ENCODE measurements at regions not wholly inside any gene's neighbourhood (a gene's known extent, or its start where the extent isn't known, plus 50 kb on each side); places are given as distances from the start of the nearest gene placed in this dataset.

DNA sequence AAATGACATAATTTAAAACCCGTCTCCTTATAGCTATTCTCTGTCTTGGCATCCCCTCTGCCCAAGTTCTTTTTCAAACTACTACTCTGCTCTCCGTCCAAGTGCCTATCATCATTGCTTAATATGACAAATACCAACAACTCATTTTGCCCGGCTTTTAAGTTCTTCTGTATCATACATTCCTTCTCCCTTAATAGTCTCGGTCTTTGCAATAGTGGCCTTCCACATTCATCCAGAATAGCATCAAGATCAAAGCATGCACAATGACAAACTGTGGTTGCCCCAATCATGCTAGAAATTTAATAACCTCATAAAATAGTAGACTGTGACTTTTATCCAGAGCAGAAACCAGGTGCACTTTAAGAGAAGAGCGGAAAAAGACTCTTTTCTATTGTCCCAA lies 198.9 kb downstream of the ETV1 start:
- TF ChIP-seq, protein P1, sequence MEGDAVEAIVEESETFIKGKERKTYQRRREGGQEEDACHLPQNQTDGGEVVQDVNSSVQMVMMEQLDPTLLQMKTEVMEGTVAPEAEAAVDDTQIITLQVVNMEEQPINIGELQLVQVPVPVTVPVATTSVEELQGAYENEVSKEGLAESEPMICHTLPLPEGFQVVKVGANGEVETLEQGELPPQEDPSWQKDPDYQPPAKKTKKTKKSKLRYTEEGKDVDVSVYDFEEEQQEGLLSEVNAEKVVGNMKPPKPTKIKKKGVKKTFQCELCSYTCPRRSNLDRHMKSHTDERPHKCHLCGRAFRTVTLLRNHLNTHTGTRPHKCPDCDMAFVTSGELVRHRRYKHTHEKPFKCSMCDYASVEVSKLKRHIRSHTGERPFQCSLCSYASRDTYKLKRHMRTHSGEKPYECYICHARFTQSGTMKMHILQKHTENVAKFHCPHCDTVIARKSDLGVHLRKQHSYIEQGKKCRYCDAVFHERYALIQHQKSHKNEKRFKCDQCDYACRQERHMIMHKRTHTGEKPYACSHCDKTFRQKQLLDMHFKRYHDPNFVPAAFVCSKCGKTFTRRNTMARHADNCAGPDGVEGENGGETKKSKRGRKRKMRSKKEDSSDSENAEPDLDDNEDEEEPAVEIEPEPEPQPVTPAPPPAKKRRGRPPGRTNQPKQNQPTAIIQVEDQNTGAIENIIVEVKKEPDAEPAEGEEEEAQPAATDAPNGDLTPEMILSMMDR (conservative IDR thresholded peaks at IDR 0.05; ENCODE audit: low read length) = no peak
- TF ChIP-seq EZH2phosphoT487 (IDR thresholded peaks at IDR 0.05; ENCODE audit: borderline replicate concordance, low read depth, low read length) = no peak

Data from OCI-LY7 (cell line).